ENCODE measurements at regions not wholly inside any gene's neighbourhood (a gene's known extent, or its start where the extent isn't known, plus 50 kb on each side); places are given as distances from the start of the nearest gene placed in this dataset.

DNA sequence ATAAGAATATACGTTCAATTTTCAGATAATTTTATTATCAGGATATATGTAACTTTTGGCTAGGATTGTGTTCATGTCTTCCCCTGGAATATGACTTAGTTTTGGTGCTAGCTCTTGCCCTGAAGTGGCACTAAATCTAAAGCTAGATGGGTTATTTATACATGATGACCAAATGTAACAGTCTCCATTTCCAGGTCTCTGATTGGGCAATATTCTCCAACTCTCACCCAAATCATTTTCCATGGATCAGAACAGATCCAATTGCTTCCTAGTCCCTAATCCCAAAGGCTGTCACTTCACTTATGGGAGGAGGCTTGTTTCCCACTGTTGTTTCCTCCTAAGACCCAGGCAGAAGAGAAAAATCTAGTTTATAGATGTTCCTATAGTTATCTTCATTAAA, 274.6 kb upstream of the SLC16A7 start:
- no peak for TF ChIP-seq CTCF (IDR thresholded peaks at IDR 0.05; ENCODE audit: insufficient read depth in 1 of 2, low read depth in 1 of 2, low read length in 1 of 2, severe bottlenecking in 1 of 2, unreplicated experiment in 1 of 2)
- H3K36me3 ChIP-seq (ENCODE audit: control insufficient read depth, insufficient read depth, low read length), result no peaks in the 10 kb centered on the region
- no peak overlapping the region for H3K27ac Mint-ChIP-seq (ENCODE audit: unreplicated experiment)
- H3K4me1 ChIP-seq, result no peaks in the 10 kb centered on the region
- BruUV-seq (replicated peaks), result no TSS peak
- no peak overlapping the region for H3K4me3 Mint-ChIP-seq (ENCODE audit: unreplicated experiment)
- H3K4me3 ChIP-seq (ENCODE audit: low read depth, low read length), result no peak overlapping the region
- ChIA-PET CTCF (no interaction called here), POLR2A (no interaction called here)
- no peaks in the 10 kb centered on the region for H3K9me3 Mint-ChIP-seq (ENCODE audit: unreplicated experiment)
- intact Hi-C loops (cut with micrococcal nuclease; ENCODE audit: unreplicated experiment), result no loop called here
- H3K4me1 Mint-ChIP-seq (ENCODE audit: low read depth, unreplicated experiment), result no peaks in the 10 kb centered on the region
- no peaks in the 10 kb centered on the region for H3K27me3 ChIP-seq (replicated peaks; ENCODE audit: control insufficient read depth, insufficient read depth, low read length)
- H3K36me3 Mint-ChIP-seq (ENCODE audit: insufficient read depth, unreplicated experiment), result no peaks in the 10 kb centered on the region
- no peaks in the 10 kb centered on the region for H3K27me3 Mint-ChIP-seq (ENCODE audit: insufficient read depth, unreplicated experiment)
- no peak for DNase-seq
- H3K9me3 ChIP-seq, result no peaks in the 10 kb centered on the region

GRCh38 chr12:59320112-59320511, 275.7 kb upstream of the SLC16A7 start:
- no peak for TF ChIP-seq CTCF (IDR thresholded peaks at IDR 0.05; ENCODE audit: insufficient read depth in 1 of 2, low read depth in 1 of 2, low read length in 1 of 2, severe bottlenecking in 1 of 2, unreplicated experiment in 1 of 2)
- Mint-ChIP-seq H3K36me3 (ENCODE audit: insufficient read depth, unreplicated experiment) (no peaks in the 10 kb centered on the region), H3K4me3 (ENCODE audit: unreplicated experiment) (no peak overlapping the region), H3K27me3 (ENCODE audit: insufficient read depth, unreplicated experiment) (no peaks in the 10 kb centered on the region), H3K27ac (ENCODE audit: unreplicated experiment) (no peak overlapping the region), H3K9me3 (ENCODE audit: unreplicated experiment) (no peaks in the 10 kb centered on the region), H3K4me1 (ENCODE audit: low read depth, unreplicated experiment) (no peaks in the 10 kb centered on the region)
- ChIA-PET CTCF (no interaction called here), POLR2A (no interaction called here)
- H3K9me3 ChIP-seq, result no peaks in the 10 kb centered on the region
- DNase-seq, result no peak
- no peak overlapping the region for H3K4me3 ChIP-seq (ENCODE audit: low read depth, low read length)
- no TSS peak for BruUV-seq (replicated peaks)
- intact Hi-C loops (cut with micrococcal nuclease; ENCODE audit: unreplicated experiment), result no loop called here
- H3K27me3 ChIP-seq (replicated peaks; ENCODE audit: control insufficient read depth, insufficient read depth, low read length), result no peaks in the 10 kb centered on the region
- H3K4me1 ChIP-seq, result no peaks in the 10 kb centered on the region
- H3K36me3 ChIP-seq (ENCODE audit: control insufficient read depth, insufficient read depth, low read length), result no peaks in the 10 kb centered on the region

GRCh38 chr12:59318940-59319339, 276.9 kb upstream of the SLC16A7 start:
- ChIA-PET CTCF (no interaction called here), POLR2A (no interaction called here)
- intact Hi-C loops (cut with micrococcal nuclease; ENCODE audit: unreplicated experiment), result no loop called here
- no peak for DNase-seq
- no peaks in the 10 kb centered on the region for H3K4me1 Mint-ChIP-seq (ENCODE audit: low read depth, unreplicated experiment)
- no peaks in the 10 kb centered on the region for H3K9me3 ChIP-seq
- no peak overlapping the region for H3K4me3 Mint-ChIP-seq (ENCODE audit: unreplicated experiment)
- no peak overlapping the region for H3K27ac Mint-ChIP-seq (ENCODE audit: unreplicated experiment)
- BruUV-seq (replicated peaks), result no TSS peak
- no peak for TF ChIP-seq CTCF (IDR thresholded peaks at IDR 0.05; ENCODE audit: insufficient read depth in 1 of 2, low read depth in 1 of 2, low read length in 1 of 2, severe bottlenecking in 1 of 2, unreplicated experiment in 1 of 2)
- H3K4me3 ChIP-seq (ENCODE audit: low read depth, low read length), result no peak overlapping the region
- H3K4me1 ChIP-seq, result no peaks in the 10 kb centered on the region
- no peaks in the 10 kb centered on the region for H3K36me3 ChIP-seq (ENCODE audit: control insufficient read depth, insufficient read depth, low read length)
- no peaks in the 10 kb centered on the region for H3K27me3 ChIP-seq (replicated peaks; ENCODE audit: control insufficient read depth, insufficient read depth, low read length)
- H3K27me3 Mint-ChIP-seq (ENCODE audit: insufficient read depth, unreplicated experiment), result no peaks in the 10 kb centered on the region
- no peaks in the 10 kb centered on the region for H3K36me3 Mint-ChIP-seq (ENCODE audit: insufficient read depth, unreplicated experiment)
- no peaks in the 10 kb centered on the region for H3K9me3 Mint-ChIP-seq (ENCODE audit: unreplicated experiment)

Measured in Caco-2 (cell line).